ENCODE measurements at regions not wholly inside any gene's neighbourhood (a gene's known extent, or its start where the extent isn't known, plus 50 kb on each side); places are given as distances from the start of the nearest gene placed in this dataset.

DNA sequence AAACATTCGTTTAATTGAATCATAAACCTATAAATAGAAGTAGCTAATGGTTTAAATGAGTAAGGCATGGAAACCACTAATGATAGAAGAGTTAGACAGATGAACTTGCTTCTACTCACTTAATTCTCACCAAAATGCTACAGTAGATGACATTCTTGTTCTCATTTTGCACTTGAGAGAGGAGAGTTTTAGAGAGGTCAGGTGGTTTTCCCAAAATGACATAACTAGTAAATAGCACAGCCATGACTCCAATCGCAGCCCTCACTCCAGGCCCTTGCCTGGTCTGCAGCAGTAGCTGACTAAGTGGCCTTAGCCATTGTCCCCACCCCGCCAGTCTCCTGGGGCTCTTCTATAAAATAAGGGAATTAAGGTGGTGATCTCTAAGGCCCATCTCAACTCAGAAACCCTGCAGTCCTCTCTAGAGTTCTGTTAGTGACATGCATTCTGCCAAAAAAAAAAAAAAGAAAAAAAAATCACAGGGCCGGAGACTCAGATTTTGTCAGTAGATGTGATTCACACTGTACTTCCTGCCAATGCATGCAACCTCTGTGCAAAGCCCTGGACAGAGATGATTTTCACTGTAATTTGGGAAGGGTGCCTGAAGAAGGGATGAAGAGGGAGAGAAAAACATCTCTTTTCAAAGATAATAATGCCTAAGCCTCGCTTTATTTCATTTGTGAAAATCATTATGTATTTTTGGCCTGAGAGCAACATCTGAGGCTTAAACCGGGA, 221.8 kb downstream of the ANAPC1 start:
- WGBS, 2 donors, result 74 to 78% methylated on average over 6 of the region's 6 CpGs
- intact Hi-C loops (cut with DNase I), result no loop called here
- TF ChIP-seq CTCF (IDR thresholded peaks at IDR 0.05), result no peak
- no peaks in the 10 kb centered on the region for H3K9me3 ChIP-seq
- H3K4me3 ChIP-seq, result no peak overlapping the region
- ATAC-seq (no peak), DNase-seq (no peak), FAIRE-seq (no peak)
- no peaks in the 10 kb centered on the region for H3K36me3 ChIP-seq
- H3K4me1 ChIP-seq, result peaks cover 0 to 3% (median 0%) of the 10 kb centered on the region in 3 donors
- H3K27ac ChIP-seq, result no peak overlapping the region
- no peaks in the 10 kb centered on the region for H3K27me3 ChIP-seq

DNA sequence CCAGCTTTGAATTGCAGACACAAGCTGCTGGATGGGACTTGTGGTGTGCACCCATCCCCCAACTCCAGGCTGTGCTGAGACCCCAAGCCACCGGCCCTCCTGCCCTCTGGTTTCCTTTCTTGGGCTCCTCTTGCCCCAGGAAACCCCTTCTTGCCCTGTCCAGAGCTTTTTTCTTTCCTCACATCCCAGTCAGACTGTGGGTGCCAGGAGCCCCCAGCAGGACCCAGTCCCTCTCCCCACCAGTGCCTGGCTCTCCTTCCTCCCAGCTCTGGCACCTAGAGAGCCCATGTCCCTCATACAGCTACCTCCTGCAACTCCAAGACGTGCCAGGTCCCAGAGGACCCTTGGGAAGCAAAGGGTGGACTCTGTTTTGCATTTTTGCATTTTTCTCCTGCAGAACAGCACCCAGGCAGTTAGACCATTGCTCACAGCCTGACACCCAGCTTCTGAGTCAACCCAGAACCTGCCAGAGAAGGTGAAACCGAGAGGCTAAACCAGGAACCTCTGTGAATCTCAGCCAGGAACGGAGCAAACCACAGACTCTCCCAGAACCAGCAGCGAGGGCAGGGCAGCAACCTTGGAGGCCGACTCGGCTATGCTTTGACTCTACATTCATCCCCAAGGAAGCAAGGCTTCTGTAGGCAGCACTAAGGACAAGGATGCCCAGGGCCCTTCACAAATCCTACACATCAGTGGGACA, 221.1 kb downstream of the ANAPC1 start:
- Histone ChIP-seq H3K27me3 (no peaks in the 10 kb centered on the region), H3K4me1 (peaks cover 0 to 3% (median 0%) of the 10 kb centered on the region in 3 donors), H3K4me3 (no peak overlapping the region), H3K9me3 (no peaks in the 10 kb centered on the region), H3K36me3 (no peaks in the 10 kb centered on the region), H3K27ac (no peak overlapping the region)
- intact Hi-C loops (cut with DNase I), result no loop called here
- FAIRE-seq (no peak), ATAC-seq (no peak), DNase-seq (no peak)
- TF ChIP-seq CTCF (IDR thresholded peaks at IDR 0.05), result no peak
- WGBS, 2 donors, result 61 to 82% methylated on average over 7 of the region's 7 CpGs

- FAIRE-seq, result no peak
- intact Hi-C loops (cut with DNase I), result no loop called here
- ATAC-seq, result no peak
- Histone ChIP-seq H3K27me3 (no peaks in the 10 kb centered on the region), H3K4me1 (peaks cover 0 to 3% (median 0%) of the 10 kb centered on the region in 3 donors), H3K4me3 (no peak overlapping the region), H3K36me3 (no peaks in the 10 kb centered on the region), H3K9me3 (no peaks in the 10 kb centered on the region), H3K27ac (no peak overlapping the region)
- no peak for TF ChIP-seq CTCF (IDR thresholded peaks at IDR 0.05)
- 53 to 58% methylated on average over 13 of the region's 13 CpGs for WGBS, 2 donors
- no peak for DNase-seq
Observed at GRCh38 chr2:111663471-111664274, 220.3 kb downstream of the ANAPC1 start.

DNA sequence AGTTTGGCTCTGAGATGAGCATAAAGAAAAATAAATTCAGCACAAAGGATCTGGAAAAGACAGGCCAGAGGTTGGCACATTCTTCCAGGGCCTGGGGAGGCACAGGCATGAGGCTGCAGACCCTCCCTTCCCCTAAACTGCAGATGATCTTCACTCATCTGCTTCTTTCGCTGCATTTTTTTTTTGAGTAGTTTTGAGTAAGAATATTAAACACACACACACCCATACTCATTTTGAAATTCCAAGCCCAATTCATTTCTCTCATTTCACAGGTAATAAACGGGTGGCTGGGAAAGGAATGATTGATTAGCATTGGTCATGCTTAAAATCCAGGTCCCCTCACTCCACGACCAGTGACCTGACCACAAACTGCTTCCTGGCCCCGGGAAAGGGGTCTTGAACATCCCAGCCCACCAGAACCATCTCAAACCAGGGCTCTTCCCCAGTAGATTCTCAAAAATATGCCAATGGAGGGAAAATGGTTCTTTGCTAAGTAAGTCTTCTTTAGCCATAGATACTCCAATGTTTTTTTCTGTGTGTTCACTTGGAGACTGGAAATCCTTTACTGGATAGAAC, 219.6 kb downstream of the ANAPC1 start:
- ATAC-seq, result no peak
- FAIRE-seq, result no peak
- intact Hi-C loops (cut with DNase I), result no loop called here
- H3K9me3 ChIP-seq, result no peaks in the 10 kb centered on the region
- H3K27ac ChIP-seq, result no peak overlapping the region
- 63 to 75% methylated on average over 4 of the region's 4 CpGs for WGBS, 2 donors
- TF ChIP-seq CTCF (IDR thresholded peaks at IDR 0.05), result no peak
- H3K4me1 ChIP-seq, result peaks cover 0 to 3% (median 0%) of the 10 kb centered on the region in 3 donors
- no peaks in the 10 kb centered on the region for H3K36me3 ChIP-seq
- no peak for DNase-seq
- H3K27me3 ChIP-seq, result no peaks in the 10 kb centered on the region
- no peak overlapping the region for H3K4me3 ChIP-seq
